ENCODE measurements at regions not wholly inside any gene's neighbourhood (a gene's known extent, or its start where the extent isn't known, plus 50 kb on each side); places are given as distances from the start of the nearest gene placed in this dataset.

- Histone ChIP-seq H3K9me3 (no peaks in the 10 kb centered on the region), H3K27me3 (no peaks in the 10 kb centered on the region), H3K27ac (no peak overlapping the region), H3K4me1 (no peaks in the 10 kb centered on the region), H3K4me3 (no peak overlapping the region), H3K36me3 (no peaks in the 10 kb centered on the region)
- intact Hi-C loops (cut with DNase I), result no loop called here
- TF ChIP-seq POLR2A (IDR thresholded peaks at IDR 0.05) (no peak), POLR2AphosphoS5 (IDR thresholded peaks at IDR 0.05; ENCODE audit: insufficient read depth in 1 of 2, low read depth in 1 of 2) (no peak), CTCF (IDR thresholded peaks at IDR 0.05) (no peak)
- DNase-seq (ENCODE audit: extremely low spot score in 2 of 2), result no peak
Measured at GRCh38 chr7:124196519-124196918, 163.7 kb upstream of the TMEM229A start.

- no peaks in the 10 kb centered on the region for H3K36me3 ChIP-seq
- H3K27ac ChIP-seq, result no peak overlapping the region
- intact Hi-C loops (cut with DNase I), result no loop called here
- TF ChIP-seq POLR2AphosphoS5 (IDR thresholded peaks at IDR 0.05; ENCODE audit: insufficient read depth in 1 of 2, low read depth in 1 of 2) (no peak), CTCF (IDR thresholded peaks at IDR 0.05) (no peak), POLR2A (IDR thresholded peaks at IDR 0.05) (no peak)
- no peak for DNase-seq (ENCODE audit: extremely low spot score in 2 of 2)
- no peaks in the 10 kb centered on the region for H3K9me3 ChIP-seq
- no peak overlapping the region for H3K4me3 ChIP-seq
- no peaks in the 10 kb centered on the region for H3K4me1 ChIP-seq
- no peaks in the 10 kb centered on the region for H3K27me3 ChIP-seq
Measured at GRCh38 chr7:124192885-124193284, 160.0 kb upstream of the TMEM229A start.

GRCh38 chr7:124191713-124192112 lies 158.8 kb upstream of the TMEM229A start:
- Histone ChIP-seq H3K4me1 (no peaks in the 10 kb centered on the region), H3K4me3 (no peak overlapping the region), H3K27me3 (no peaks in the 10 kb centered on the region), H3K27ac (no peak overlapping the region), H3K9me3 (no peaks in the 10 kb centered on the region), H3K36me3 (no peaks in the 10 kb centered on the region)
- no peak for DNase-seq (ENCODE audit: extremely low spot score in 2 of 2)
- intact Hi-C loops (cut with DNase I), result no loop called here
- no peak for TF ChIP-seq POLR2AphosphoS5 (IDR thresholded peaks at IDR 0.05; ENCODE audit: insufficient read depth in 1 of 2, low read depth in 1 of 2)
- TF ChIP-seq CTCF (IDR thresholded peaks at IDR 0.05), result no peak
- TF ChIP-seq POLR2A (IDR thresholded peaks at IDR 0.05), result no peak

GRCh38 chr7:124191030-124191429 lies 158.2 kb upstream of the TMEM229A start:
- no peak overlapping the region for H3K4me3 ChIP-seq
- H3K9me3 ChIP-seq, result no peaks in the 10 kb centered on the region
- H3K36me3 ChIP-seq, result no peaks in the 10 kb centered on the region
- intact Hi-C loops (cut with DNase I), result no loop called here
- H3K27me3 ChIP-seq, result no peaks in the 10 kb centered on the region
- no peak for DNase-seq (ENCODE audit: extremely low spot score in 2 of 2)
- TF ChIP-seq CTCF (IDR thresholded peaks at IDR 0.05), result no peak
- TF ChIP-seq POLR2AphosphoS5 (IDR thresholded peaks at IDR 0.05; ENCODE audit: insufficient read depth in 1 of 2, low read depth in 1 of 2), result no peak
- TF ChIP-seq POLR2A (IDR thresholded peaks at IDR 0.05), result no peak
- H3K4me1 ChIP-seq, result no peaks in the 10 kb centered on the region
- no peak overlapping the region for H3K27ac ChIP-seq

- no peaks in the 10 kb centered on the region for H3K27me3 ChIP-seq
- H3K4me1 ChIP-seq, result no peaks in the 10 kb centered on the region
- H3K9me3 ChIP-seq, result no peaks in the 10 kb centered on the region
- no peak overlapping the region for H3K4me3 ChIP-seq
- TF ChIP-seq CTCF (IDR thresholded peaks at IDR 0.05), result no peak
- no peak overlapping the region for H3K27ac ChIP-seq
- DNase-seq (ENCODE audit: extremely low spot score in 2 of 2), result no peak
- intact Hi-C loops (cut with DNase I), result no loop called here
- no peaks in the 10 kb centered on the region for H3K36me3 ChIP-seq
Measured at GRCh38 chr7:124188576-124188975, 155.7 kb upstream of the TMEM229A start.

Measured in vagina (tissue), 2 donors.